Right lobe of liver (tissue), 4 donors: ENCODE measurements at regions not wholly inside any gene's neighbourhood (a gene's known extent, or its start where the extent isn't known, plus 50 kb on each side); places are given as distances from the start of the nearest gene placed in this dataset.

Experiments used
- POLR2A ChIP-seq: fragments of 450-650 bp; IDR thresholded peaks from one replicate; pipeline ENCODE4 v1.6.1; 2017; ENCODE audit warnings: antibody characterized with exemption, mild to moderate bottlenecking
- TF ChIP-seq, protein P1 (sequence below), 4 donors: fragments of 200-600 bp in 3 of 4; fragments of 450-650 bp in 1 of 4; IDR thresholded peaks; one replicate each; pipeline versions ENCODE4 v1.5.1 to v1.8.0; 2016 to 2022; ENCODE audit warnings: antibody characterized with exemption in 4 of 4, mild to moderate bottlenecking in 2 of 4
- donor health status: DM: no; HTN: no; CAD: no.
- donor health status: DM: no; HTN: no; CAD: no.
- donor health status: DM: no; HTN: yes; CAD: no.

DNA sequence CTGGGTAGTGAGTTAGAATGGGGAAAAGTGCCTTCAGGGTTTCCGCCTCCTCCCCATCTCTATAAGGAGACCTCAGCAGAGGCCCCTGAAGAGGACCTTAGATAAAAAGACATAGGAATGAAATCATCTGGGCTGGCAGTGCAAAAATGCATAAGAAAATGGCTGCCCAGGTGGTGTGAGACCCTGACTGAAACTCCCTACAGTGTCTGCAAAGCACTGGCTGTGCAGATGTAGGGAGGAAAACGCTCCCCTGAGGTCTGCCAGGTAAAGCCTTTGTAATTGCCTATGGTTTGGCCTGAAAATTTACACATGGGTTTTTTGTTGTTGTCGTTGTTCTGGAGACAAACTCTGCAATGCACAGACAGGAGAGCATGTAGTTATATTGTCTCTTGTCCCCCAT lies 128.1 kb upstream of the VWC2 start:
- TF ChIP-seq, protein P1, sequence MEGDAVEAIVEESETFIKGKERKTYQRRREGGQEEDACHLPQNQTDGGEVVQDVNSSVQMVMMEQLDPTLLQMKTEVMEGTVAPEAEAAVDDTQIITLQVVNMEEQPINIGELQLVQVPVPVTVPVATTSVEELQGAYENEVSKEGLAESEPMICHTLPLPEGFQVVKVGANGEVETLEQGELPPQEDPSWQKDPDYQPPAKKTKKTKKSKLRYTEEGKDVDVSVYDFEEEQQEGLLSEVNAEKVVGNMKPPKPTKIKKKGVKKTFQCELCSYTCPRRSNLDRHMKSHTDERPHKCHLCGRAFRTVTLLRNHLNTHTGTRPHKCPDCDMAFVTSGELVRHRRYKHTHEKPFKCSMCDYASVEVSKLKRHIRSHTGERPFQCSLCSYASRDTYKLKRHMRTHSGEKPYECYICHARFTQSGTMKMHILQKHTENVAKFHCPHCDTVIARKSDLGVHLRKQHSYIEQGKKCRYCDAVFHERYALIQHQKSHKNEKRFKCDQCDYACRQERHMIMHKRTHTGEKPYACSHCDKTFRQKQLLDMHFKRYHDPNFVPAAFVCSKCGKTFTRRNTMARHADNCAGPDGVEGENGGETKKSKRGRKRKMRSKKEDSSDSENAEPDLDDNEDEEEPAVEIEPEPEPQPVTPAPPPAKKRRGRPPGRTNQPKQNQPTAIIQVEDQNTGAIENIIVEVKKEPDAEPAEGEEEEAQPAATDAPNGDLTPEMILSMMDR (IDR thresholded peaks at IDR 0.05), result no peak
- TF ChIP-seq POLR2A, result no peak
